COLO668 (cell line): ENCODE measurements at regions not wholly inside any gene's neighbourhood (a gene's known extent, or its start where the extent isn't known, plus 50 kb on each side); places are given as distances from the start of the nearest gene placed in this dataset.

Experiments
- DNase-seq: peaks from one replicate; lab custom pipeline; 2025; ENCODE audit not compliant: unreplicated experiment; lab: John Stamatoyannopoulos, UW

- no peak for DNase-seq
These were observed 83.6 kb upstream of the ARHGAP5 start for GRCh38 chr14:31993521-31993951.

DNA sequence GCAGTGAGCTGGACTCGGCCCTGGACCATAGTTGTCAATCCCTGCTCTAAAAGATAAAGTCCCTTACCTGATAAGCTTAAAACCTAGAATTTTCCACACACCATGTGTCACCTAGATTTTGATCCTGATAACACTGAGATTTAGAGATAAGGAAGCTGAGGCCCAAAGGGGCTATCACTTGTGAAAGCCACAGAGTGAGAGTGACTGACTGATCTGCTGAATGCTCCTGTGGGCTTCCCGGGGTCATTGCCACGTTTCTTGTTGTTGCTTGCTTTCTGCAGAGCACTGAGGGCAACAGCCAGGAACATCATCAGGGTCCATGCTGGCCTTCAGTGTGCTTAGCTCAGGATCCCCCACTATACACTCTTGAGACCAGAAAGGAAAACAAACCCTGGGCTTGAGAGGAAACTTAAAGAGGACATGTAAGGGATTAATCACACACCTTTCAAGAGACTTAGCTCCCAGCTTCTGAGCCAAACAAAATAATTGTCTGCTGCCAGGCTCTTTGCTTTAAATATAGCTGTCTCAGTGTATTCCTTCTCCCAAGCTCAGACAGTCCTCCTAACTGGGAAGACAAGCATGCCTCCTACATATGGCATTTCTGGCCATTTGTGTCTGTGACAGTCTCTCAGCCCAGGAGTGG, 82.6 kb upstream of the ARHGAP5 start:
- no peak for DNase-seq

DNA sequence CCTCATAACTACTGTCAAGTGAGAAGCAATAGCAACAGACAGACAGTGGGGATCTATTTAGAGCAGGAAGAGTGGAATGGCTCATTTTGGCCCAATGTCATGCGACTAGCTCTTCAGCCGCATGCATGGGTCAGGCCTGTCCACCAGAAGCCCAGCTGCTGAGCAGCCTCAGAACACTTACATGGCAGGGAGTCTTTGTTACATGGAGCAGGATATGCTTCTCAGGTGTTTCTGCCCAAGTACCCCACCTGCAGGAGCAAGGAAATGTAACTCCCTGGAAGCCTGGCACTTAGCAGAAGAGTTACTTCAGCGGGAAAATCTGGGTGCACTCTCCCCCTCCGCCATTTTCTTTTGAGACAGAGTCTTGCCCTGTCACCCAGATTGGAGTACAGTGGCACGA, 73.5 kb upstream of the ARHGAP5 start:
- no peak for DNase-seq

- no peak for DNase-seq
These were observed 72.8 kb upstream of the ARHGAP5 start for GRCh38 chr14:32004300-32004699.

DNA sequence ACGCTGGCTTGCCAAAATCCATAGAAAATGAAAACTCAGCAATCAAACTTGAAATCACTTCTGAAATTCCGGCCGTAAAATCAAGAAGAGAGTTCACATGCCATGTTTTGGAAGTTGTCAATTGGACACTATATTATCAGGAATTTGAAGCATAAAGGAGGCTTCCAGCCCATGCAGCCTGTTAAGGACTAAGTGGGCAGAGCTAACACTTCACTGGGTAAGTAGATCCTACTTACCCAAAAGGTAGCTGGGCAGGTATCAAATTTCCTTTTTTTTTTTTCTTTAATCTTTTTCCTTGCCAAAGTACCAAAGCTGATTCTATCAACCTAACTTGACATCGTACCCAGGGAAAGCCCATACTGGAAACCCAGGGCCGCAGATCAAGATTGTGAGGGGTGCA, 71.5 kb upstream of the ARHGAP5 start:
- no peak for DNase-seq

- DNase-seq = peak; percentile 57
These were observed 70.6 kb upstream of the ARHGAP5 start for GRCh38 chr14:32006263-32007110.

DNA sequence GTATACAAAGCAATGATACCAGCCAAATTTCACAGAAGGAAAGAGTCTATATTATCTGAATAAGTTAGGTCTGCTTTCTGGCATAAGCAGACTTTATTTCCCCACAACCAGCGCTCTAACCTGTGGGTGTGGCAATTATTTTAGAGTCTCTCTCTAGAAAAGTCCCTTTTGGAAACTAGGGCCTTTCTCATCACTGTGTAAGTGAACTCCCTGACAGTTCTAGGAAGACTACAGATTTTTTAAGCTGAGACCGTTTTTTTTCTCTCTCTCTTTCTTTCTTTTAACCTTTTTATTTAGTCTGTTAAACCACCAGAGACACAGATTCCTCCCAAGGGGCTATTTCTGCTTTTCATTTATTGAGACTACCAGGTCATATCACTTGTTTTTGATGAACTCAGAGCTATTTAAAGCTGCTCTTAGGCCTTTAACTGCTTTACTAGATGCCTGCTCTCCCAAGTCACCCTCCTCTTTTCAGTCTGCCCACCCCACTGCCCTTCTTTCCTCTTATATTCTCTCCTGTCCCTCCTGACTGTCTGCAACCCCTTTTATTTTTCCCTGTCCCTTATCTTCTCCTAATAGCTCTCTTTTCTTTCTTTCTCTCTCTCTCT, 69.2 kb upstream of the ARHGAP5 start:
- no peak for DNase-seq

GRCh38 chr14:32008602-32009193, 68.4 kb upstream of the ARHGAP5 start:
- no peak for DNase-seq

DNA sequence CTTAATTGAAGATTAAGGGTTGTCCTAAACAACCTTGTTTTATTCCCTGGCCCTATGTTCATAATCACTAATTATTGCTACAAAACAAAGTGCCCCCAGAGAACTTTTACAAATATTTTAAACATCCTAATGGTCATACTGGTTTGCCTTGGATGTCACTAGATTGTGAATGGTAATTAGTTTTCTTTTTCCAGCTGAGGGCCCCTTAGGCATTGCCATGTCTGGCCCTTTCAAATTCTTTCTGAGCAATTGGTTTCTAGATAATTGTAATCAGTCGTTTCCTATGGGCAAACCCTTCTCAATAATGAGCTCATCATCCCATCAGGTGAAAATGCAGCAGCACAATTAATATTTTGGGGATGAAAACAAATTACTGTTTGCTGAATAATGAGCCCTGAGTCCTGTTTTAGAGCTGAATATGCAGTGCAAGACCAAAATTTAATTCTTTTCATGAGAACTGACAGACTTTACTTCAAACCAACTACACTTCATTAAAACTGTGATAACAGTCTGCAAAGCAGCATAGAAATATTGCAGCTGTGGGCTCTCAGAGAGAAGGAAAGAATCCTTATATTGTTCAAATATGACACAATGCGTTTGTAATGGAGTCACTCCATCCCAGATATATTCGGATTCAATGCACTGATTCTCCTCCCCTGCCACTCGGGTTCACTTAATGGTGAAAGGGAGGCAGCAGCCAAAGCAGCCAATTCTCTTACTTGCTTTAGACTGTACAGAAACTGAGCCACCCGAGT, 67.7 kb upstream of the ARHGAP5 start:
- no peak for DNase-seq

DNA sequence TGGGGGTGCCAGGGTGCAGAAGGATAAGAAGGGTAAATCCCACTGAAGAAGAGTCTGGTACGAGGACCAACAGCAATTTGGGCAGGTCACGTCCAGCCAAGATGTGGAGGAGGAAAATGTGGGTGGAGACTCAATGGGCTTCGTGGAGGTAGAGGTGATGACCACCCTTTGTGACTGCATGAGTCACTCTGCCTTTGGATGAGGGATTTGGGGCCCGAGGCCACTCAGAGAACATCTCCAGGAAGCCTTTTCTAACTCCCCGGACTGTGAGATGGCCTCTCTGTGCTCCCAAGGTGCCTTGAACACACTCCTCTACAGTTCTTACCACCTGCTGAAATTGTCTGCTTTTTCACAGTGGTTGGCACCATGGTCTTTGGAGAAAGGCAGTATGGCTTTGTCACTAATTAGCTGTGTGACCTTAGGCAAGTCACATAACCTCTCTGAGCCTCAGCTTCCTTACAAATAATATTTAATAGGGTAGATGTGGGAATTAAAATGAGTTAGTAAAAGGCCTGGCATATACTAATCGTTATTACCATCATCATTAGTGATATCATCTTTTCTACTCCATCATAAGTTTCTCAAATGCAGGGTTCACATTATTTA, 67.0 kb upstream of the ARHGAP5 start:
- DNase-seq = no peak

GRCh38 chr14:32010604-32011125, 66.4 kb upstream of the ARHGAP5 start:
- no peak for DNase-seq

DNA sequence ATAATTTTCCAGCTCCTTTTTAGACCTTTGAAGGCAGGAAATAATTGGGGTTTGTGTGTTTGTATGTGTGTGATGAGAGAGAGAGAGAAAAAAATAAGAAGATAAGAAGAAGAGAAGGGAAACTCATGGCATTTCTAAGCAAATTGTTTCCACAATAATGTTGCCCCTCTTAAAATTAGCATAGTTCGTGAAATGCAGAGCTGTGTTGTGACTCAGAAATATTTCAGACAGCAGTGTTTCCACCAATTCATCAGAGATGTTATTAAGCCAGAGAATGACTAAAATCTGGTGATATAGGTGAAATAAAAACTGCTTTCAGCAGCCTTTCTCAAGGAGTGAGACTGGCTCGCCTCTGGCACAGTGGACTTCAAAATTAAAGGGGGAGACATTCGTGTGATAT, 65.9 kb upstream of the ARHGAP5 start:
- DNase-seq = no peak

DNA sequence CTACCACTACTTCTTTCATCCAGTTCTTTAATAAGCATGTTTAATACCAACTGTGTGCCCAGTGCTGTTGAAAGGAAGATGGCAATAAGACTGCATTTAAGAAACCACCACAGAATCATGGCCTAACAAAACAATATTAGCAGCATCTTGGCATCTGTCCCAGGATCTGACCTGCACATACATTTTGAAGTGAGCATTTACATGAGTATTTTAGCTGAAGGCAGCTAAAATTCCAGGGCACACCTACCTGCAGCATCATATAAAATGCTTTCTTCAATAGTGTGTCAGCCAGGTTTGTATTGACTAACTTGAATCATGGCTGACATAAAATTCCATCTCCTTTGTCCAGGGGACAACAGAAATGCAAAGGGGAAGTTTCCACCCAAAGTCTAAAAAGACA, 65.0 kb upstream of the ARHGAP5 start:
- no peak for DNase-seq

DNA sequence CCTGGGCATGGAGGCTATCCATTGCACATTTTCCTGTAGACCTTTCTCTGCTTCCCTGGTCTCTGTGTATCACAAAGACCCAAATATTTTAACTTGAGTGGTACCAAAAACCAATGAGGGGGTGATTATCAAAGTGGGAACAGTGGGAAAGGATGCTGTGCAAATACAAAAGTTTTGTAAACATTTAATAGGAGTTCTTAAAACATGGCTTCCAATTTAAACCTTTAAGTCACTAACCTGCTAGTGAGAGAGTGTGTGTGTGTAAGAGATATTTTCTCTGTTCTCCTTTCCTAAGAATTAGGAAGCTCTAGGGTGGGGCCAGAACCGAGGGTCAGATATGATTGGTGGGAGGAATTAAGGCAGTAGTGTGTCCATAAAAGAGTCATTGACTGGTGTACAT, 64.5 kb upstream of the ARHGAP5 start:
- DNase-seq = no peak

DNA sequence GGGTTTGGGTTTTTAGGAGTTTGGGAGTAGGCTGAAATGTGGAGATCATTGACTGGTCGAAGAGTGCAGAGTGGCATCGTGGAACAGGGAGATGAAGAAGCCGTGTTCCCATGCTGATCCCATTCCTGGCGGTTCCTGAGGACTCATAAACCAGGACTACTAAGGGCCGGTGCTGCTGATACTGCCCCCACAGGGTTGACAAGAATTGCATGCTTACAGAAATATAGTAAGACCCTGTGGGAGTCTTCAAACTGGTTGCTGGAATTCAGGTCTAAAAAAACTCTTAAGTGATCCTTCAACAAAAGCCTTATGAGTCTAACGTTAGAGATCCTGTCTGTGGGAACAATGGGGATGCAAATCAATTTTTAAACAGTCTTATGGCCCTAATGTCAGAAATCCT, 64.0 kb upstream of the ARHGAP5 start:
- DNase-seq = no peak

GRCh38 chr14:32014057-32014456, 63.0 kb upstream of the ARHGAP5 start:
- DNase-seq = no peak

DNA sequence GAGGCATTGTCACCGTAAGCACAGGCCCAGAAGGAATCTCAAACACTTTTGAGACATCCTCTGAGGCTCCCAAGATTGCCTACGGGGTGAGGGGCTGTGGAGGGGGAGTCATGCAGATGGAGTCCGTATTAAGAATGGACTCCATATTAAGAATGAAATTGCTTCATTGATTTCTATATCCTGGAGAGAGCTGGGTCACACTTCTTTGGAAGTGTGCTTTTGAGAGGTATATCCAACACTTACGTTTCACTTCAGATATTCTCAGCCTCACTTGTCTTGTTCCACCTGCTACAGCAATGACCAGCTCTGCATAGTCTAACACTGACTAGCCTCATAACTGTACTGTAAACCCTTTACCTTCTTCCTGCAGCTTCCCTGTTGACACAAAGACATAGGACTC, 62.6 kb upstream of the ARHGAP5 start:
- DNase-seq = no peak

DNA sequence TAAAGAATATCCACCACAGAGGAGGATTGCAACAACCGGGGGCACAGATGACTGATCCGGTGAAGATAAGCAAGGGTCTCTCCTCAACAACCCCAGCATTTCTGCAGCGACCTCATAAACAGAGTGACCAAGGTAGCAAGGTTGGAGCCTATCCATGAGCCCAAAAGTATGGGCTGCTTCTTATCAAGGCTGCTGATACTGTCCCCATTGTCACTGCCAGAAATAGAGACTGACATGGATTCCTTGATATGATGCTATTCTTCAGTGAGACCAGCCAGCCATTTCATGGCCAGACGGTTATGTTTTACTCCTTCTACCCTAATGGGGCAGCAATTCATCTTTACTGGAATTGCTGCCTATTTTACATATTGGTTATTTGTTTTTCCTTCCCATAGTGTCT, 61.9 kb upstream of the ARHGAP5 start:
- no peak for DNase-seq

GRCh38 chr14:32017587-32017986, 59.5 kb upstream of the ARHGAP5 start:
- no peak for DNase-seq

DNA sequence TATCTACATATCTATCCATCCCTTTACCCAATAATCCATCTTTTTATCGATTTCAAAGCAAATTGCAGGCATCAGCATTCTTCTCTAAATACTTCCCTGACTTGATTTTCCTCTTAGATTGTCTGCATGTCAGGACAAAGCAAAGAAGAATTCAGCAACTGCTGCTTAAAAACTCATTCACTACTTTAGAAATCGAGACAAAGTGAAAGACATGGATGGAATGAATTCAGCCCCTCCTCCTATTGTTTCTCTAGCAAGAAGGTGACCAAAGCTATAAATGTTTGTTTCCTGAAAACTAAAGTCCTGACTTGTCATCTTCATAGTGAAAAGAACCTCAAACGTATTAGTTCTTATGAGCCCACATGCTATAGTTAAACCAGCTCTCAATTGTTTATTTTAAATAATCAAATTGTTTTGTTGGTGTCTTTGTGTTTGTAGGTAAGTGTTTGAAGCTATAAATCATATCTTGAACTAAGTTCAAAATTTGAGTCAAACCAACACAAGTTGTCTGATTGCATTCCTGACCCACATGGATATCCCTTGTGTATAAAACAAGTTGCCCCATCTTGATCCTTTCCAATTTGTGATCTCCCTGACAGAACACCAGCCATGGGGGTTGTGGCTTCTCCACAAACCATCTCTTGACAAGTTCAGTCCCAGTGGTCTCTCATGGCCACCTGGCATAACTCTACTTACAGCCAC, 58.6 kb upstream of the ARHGAP5 start:
- no peak for DNase-seq
